Calu3 (cell line): ENCODE measurements at regions not wholly inside any gene's neighbourhood (a gene's known extent, or its start where the extent isn't known, plus 50 kb on each side); places are given as distances from the start of the nearest gene placed in this dataset.

Experiments
- BruUV-seq: library from RNA; stranded (reverse); fragments of 400-500 nt; replicated peaks from 2 replicates; lab custom pipeline; 2021; lab: Mats Ljungman, UMichigan
- CTCF ChIA-PET: fragments of 300-600 bp; sonication (Branson Sonifier 250); formaldehyde crosslinking; loops from one replicate; lab custom pipeline; 2022; ENCODE audit warnings: antibody characterized with exemption; lab: Charles Lee
- DNase-seq: peaks from one replicate; pipeline ENCODE4 v3.0.0; 2022
- H3K27ac Mint-ChIP-seq: one replicate; pipeline ENCODE4 v1.8.0; 2022; ENCODE audit warnings: mixed read lengths; ENCODE audit not compliant: unreplicated experiment
- H3K27me3 Mint-ChIP-seq: one replicate; pipeline ENCODE4 v1.8.0; 2022; ENCODE audit warnings: mixed read lengths; ENCODE audit not compliant: unreplicated experiment
- H3K36me3 Mint-ChIP-seq: one replicate; pipeline ENCODE4 v1.8.0; 2022; ENCODE audit warnings: mild to moderate bottlenecking, moderate library complexity, mixed read lengths; ENCODE audit not compliant: insufficient read depth, unreplicated experiment
- H3K4me1 Mint-ChIP-seq: one replicate; pipeline ENCODE4 v1.8.0; 2022; ENCODE audit warnings: mild to moderate bottlenecking, low read depth, mixed read lengths; ENCODE audit not compliant: unreplicated experiment
- H3K4me3 Mint-ChIP-seq: one replicate; pipeline ENCODE4 v1.8.0; 2022; ENCODE audit warnings: mild to moderate bottlenecking, low read depth, moderate library complexity, mixed read lengths; ENCODE audit not compliant: unreplicated experiment
- H3K9me3 Mint-ChIP-seq: one replicate; pipeline ENCODE4 v1.8.0; 2022; ENCODE audit warnings: low read depth, mixed read lengths; ENCODE audit not compliant: unreplicated experiment
- intact Hi-C: fragments of 100-400 bp; cut with micrococcal nuclease; formaldehyde crosslinking; loops from one replicate; pipeline ENCODE4 v1.10.0; 2022; ENCODE audit not compliant: unreplicated experiment
- TF ChIP-seq, protein P1 (sequence below): fragments of 200-600 bp; IDR thresholded peaks from one replicate; pipeline ENCODE4 v1.8.0; 2022; ENCODE audit warnings: antibody characterized with exemption; ENCODE audit not compliant: unreplicated experiment

DNA sequence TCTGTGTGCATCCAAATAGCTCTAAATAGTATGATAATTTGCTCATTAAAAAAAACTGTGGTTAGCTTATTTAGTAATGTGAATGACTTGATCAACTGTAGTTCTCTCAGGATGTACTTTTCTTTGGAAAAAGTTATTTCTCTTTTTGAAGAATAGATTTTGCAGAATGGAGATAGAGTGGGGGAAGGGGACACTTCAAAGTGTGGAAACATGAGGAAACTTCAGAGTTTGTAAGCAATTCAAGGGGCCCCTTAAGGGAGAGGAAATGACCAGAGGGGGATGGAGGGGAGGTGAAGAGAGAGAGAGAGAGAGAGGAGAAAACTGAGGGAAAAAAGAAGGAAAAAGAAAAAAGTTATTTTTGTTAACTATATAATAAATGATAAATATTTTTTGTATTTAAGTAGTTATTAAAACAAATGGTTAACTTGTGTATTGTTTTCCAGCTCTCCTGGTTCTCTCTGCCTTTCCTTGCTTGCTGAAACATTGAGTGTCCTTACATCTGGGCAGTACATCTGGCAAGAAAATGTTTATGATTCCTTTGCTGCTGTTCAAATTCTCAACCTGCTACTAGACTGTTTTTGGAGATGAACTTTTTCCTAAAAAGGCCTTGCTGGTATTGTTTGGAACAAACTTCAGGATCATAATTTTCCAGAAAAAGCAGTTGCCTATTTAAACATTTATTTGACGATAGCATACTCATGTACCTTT, 497.5 kb upstream of the CITED2 start:
- CTCF ChIA-PET: no interaction called here
- H3K27me3 Mint-ChIP-seq: no peaks in the 10 kb centered on the region
- H3K9me3 Mint-ChIP-seq: no peaks in the 10 kb centered on the region
- BruUV-seq: no TSS peak
- H3K4me3 Mint-ChIP-seq: no peak overlapping the region
- TF ChIP-seq, protein P1, sequence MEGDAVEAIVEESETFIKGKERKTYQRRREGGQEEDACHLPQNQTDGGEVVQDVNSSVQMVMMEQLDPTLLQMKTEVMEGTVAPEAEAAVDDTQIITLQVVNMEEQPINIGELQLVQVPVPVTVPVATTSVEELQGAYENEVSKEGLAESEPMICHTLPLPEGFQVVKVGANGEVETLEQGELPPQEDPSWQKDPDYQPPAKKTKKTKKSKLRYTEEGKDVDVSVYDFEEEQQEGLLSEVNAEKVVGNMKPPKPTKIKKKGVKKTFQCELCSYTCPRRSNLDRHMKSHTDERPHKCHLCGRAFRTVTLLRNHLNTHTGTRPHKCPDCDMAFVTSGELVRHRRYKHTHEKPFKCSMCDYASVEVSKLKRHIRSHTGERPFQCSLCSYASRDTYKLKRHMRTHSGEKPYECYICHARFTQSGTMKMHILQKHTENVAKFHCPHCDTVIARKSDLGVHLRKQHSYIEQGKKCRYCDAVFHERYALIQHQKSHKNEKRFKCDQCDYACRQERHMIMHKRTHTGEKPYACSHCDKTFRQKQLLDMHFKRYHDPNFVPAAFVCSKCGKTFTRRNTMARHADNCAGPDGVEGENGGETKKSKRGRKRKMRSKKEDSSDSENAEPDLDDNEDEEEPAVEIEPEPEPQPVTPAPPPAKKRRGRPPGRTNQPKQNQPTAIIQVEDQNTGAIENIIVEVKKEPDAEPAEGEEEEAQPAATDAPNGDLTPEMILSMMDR: no peak
- no peak overlapping the region for H3K27ac Mint-ChIP-seq
- no peaks in the 10 kb centered on the region for H3K36me3 Mint-ChIP-seq
- peaks cover 8% of the 10 kb centered on the region for H3K4me1 Mint-ChIP-seq
- intact Hi-C loops: no loop called here
- DNase-seq: no peak

- no TSS peak for BruUV-seq
- H3K27ac Mint-ChIP-seq: no peak overlapping the region
- no peaks in the 10 kb centered on the region for H3K27me3 Mint-ChIP-seq
- no peaks in the 10 kb centered on the region for H3K9me3 Mint-ChIP-seq
- no peaks in the 10 kb centered on the region for H3K36me3 Mint-ChIP-seq
- H3K4me3 Mint-ChIP-seq: no peak overlapping the region
- CTCF ChIA-PET: no interaction called here
- DNase-seq: no peak
- H3K4me1 Mint-ChIP-seq: peaks cover 8% of the 10 kb centered on the region
- TF ChIP-seq, protein P1: no peak
- intact Hi-C loops: no loop called here
Measured at GRCh38 chr6:139871165-139871710, 496.8 kb upstream of the CITED2 start.

DNA sequence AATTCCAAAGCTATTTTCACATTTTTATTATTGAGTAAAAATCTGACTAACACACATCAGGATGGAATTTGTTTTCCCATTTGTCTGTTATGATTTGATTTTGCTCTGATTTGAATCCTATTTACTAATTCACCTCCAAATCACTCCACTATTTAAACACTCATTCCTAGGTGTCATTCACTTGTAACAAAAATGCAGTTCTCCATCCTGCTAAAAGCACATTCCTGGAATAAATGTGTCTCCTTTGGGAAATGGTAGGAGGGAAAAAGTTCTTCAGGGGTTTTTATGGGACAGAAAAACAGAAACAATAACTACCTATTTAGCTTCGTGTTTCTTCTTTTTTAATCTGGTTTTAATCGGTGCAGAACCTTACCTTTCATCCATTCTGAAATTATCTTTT, 494.1 kb upstream of the CITED2 start:
- TF ChIP-seq, protein P1: no peak
- Mint-ChIP-seq H3K4me3 (no peak overlapping the region), H3K36me3 (no peaks in the 10 kb centered on the region), H3K4me1 (peaks cover 17% of the 10 kb centered on the region), H3K27ac (no peak overlapping the region), H3K27me3 (no peaks in the 10 kb centered on the region), H3K9me3 (peaks cover 2% of the 10 kb centered on the region)
- BruUV-seq: no TSS peak
- intact Hi-C loops: no loop called here
- DNase-seq: no peak
- CTCF ChIA-PET: no interaction called here

DNA sequence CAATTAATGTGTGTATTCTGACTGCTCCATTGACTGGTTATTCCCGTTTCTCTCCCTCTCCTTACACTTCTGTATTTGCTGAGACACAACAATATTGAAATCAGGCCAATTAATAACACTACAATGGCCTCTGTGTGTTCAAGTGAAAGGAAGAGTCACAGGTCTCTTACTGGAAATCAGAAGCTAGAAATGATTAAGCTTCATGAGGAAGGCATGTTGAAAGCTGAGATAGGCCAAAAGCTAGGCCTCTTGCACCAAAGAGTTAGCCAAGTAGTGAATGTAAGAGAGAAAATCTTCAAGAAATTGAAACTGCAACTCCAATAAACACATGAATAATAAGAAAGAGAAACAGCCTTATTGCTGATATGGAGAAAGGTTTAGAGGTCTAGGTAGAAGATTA, 489.5 kb upstream of the CITED2 start:
- Mint-ChIP-seq H3K27ac (peak overlapping the region; percentile 57), H3K36me3 (no peaks in the 10 kb centered on the region), H3K27me3 (no peaks in the 10 kb centered on the region), H3K4me1 (peaks cover 24% of the 10 kb centered on the region), H3K4me3 (no peak overlapping the region), H3K9me3 (peaks cover 2% of the 10 kb centered on the region)
- no TSS peak for BruUV-seq
- CTCF ChIA-PET: interaction anchor here (0.8 kb wide), 1 partner anchor 490 kb away, joined by 4 read pairs; the partner anchor contains the start of gene CITED2
- DNase-seq: no peak
- intact Hi-C loops: no loop called here
- TF ChIP-seq, protein P1: no peak
